Skin epidermis (tissue), 12 donors: ENCODE measurements at regions not wholly inside any gene's neighbourhood (a gene's known extent, or its start where the extent isn't known, plus 50 kb on each side); places are given as distances from the start of the nearest gene placed in this dataset.
"Not testable (repeated sequence)": the region's sequence is repeated elsewhere in the genome, so short reads cannot be mapped to it uniquely, and the experiment has no call there.

Experiments used
- H3K27ac ChIP-seq, 21 experiments: fragments of 200-600 bp; sonication (generic) in 11 of 21; one replicate each; pipeline ENCODE4 v1.5.0; 2020; ENCODE audit warnings: mild to moderate bottlenecking in 3 of 21, inconsistent platforms in 2 of 21, moderate library complexity in 2 of 21
- H3K4me3 ChIP-seq, 7 experiments: fragments of 200-600 bp; sonication (generic) in 2 of 7; one replicate each; pipeline ENCODE4 v1.5.0; 2020; ENCODE audit warnings: inconsistent platforms in 2 of 7, mild to moderate bottlenecking in 2 of 7, moderate library complexity in 1 of 7

DNA sequence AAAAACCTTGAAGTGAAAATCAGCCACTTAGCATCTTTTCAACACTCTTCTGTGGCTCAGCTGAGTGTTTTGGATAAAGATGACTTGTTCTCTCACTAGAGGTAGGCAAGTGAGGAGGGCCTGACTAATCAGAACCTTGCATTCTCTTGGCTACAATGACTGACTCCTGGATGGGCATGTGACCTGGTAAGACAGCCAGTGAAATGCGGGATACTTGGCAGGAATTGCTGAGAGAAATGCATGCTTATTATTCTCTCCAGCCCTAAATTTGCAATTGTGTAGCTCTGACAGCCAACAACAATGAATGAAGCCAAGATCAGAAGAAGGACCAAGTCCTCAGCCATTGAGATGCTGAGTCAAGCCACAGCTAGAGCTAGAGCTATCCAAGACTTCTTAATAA lies 490.5 kb upstream of the ZNF608 start:
- Histone ChIP-seq H3K27ac (no peak overlapping the region), H3K4me3 (no peak overlapping the region)

DNA sequence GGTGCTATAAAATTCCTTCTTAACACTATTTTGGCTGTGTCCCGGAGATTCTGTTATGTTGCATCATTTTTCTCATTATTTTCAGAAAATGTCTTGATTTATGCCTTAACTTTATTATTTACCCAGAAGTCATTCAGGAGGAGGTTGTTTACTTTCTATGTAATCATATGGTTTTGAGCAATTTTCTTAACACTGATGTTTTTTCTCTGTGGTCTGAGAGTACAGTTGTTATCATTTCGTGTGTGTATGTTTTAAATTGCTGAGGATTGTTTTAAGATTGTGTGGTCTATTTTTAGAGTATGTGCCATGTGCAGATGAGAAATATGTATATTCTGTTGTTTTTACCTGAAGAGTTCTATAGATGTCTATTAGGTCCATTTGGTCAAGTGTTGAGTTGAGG lies 498.1 kb upstream of the ZNF608 start:
- H3K27ac ChIP-seq, result no peak overlapping the region
- H3K4me3 ChIP-seq, result no peak overlapping the region

DNA sequence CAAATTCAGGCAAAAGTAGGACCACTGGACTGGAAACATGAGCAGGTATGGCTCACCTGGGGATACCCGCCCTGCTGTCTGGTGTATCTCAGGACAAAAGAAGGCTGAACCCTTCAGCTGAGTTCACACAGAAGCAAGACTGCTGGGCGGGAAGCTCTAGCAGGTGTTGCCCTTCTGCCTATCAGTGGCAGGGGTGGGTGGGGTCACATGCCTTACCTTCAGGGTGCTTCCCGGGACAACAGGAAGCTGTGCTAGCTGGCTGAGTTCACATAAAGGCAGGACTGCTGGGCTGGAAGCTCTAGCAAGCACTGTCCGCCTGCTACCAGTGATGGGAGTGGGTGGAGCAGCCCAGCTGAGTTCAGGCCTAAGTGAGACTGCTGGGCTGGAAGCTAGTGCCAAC lies 498.8 kb upstream of the ZNF608 start:
- Histone ChIP-seq H3K4me3 (no peak overlapping the region), H3K27ac (no peak overlapping the region)

GRCh38 chr5:125249400-125249799 lies 503.0 kb upstream of the ZNF608 start:
- no peak overlapping the region for H3K27ac ChIP-seq

GRCh38 chr5:125251703-125252102 lies 505.3 kb upstream of the ZNF608 start:
- H3K4me3 ChIP-seq, result no peak overlapping the region
- no peak overlapping the region for H3K27ac ChIP-seq

More at GRCh38 chr5:125249400-125249799, 503.0 kb upstream of the ZNF608 start:
- no peak overlapping the region for H3K4me3 ChIP-seq

DNA sequence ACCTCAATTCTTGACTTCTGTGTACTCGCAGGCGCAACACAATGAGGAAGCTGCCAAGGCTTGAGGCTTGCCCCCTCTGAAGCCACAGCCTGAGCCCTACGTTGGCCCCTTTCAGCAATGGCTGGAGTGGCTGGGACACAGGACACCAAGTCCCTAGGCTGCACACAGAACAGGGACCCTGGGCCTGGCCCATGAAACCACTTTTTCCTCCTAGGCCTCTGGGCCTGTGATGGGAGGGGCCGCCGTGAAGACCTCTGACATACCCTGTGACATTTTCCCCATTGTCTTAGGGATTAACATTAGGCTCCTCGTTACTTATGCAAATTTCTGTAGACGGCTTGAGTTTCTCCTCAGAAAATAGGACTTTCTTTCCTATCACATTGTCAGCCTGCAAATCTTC lies 507.2 kb upstream of the ZNF608 start:
- H3K27ac ChIP-seq, H3K4me3 ChIP-seq: not testable (repeated sequence)

DNA sequence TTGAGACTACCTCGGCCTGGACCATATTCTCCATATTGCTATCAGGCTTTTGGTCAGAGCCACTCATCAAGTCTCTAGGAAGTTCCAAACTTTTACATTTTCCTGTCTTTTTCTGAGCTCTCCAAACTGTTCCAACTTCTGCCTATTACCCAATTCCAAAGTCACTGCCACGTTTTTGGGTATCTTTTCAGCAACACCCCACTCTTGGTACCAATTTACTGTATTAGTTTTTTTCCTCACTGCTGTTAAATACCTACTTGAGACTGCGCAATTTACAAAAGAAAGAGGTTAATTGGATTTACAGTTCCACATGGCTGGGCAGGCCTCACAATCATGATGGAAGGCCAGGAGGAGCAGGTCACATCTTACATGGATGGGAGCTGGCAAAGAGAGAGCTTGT lies 507.8 kb upstream of the ZNF608 start:
- Histone ChIP-seq H3K4me3 (no peak overlapping the region), H3K27ac (no peak overlapping the region)

GRCh38 chr5:125256296-125256695 lies 509.9 kb upstream of the ZNF608 start:
- H3K27ac ChIP-seq, result no peak overlapping the region
- H3K4me3 ChIP-seq, result no peak overlapping the region

DNA sequence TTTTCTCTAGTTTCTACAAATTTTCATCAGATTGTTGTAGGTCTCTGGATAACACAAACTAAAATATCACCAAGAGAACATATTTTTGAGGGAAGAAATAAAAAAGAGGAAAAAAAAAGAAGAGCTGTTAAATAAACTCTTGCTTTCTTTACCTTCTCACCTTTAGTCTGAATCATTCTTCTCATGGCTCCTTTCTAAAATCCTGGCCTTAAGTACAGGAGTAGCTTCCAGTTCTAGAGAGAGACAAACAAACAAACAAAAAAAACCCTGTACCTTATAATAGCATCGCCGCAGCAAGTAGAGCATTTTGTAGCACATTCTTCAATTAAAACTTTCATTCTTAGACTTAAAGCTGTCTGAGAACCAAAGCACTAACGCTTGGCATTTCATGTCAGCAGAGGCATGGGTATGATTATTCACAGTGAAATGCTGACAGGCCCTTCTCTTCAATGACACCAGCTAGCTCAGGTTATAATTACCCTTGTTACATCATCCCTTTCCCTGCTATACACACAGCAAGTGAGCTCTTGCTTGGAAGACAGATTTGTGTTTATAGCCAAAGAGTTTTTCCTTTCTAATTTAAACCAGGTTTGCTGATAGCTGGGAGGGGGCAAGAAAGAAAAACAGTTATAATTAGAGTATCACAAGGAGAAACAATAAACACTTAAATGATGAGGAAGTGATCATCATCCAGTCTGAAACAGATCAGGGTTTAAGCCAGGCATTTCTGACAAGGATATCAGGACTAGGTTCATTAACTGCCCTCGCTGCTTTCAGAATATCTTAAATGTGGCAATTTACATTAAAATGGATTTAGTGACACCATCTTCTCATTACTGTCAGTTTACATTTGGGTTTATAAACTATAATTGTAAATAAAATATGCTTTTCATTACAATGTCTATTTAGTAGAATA lies 510.9 kb upstream of the ZNF608 start:
- H3K4me3 ChIP-seq, result no peak overlapping the region
- H3K27ac ChIP-seq, result no peak overlapping the region

GRCh38 chr5:125257997-125258396 lies 511.6 kb upstream of the ZNF608 start:
- Histone ChIP-seq H3K4me3 (no peak overlapping the region), H3K27ac (no peak overlapping the region)

- no peak overlapping the region for H3K4me3 ChIP-seq
- H3K27ac ChIP-seq, result no peak overlapping the region
Observed at GRCh38 chr5:125258615-125259014, 512.2 kb upstream of the ZNF608 start.

- Histone ChIP-seq H3K27ac (no peak overlapping the region), H3K4me3 (no peak overlapping the region)
Observed at GRCh38 chr5:125261505-125262250, 515.2 kb upstream of the ZNF608 start.

DNA sequence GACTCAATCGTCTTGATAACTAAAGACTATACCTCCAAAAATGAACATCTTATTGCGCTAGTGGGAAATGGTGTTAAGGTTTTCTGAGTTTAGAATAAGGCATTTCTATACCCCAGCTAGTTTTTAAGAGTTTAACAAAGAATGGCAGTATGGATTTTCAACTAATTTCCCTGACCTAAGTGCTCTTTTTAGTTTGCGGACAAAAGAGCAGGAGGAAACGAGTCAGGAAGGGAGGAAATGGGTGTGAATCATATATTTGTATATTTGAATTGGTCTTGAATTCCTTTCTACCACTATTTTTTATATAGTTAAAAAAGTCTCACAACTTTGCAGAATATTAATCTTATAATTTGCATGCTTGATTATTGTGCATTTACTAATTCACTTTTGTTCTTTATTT lies 516.3 kb upstream of the ZNF608 start:
- no peak overlapping the region for H3K4me3 ChIP-seq
- H3K27ac ChIP-seq, result no peak overlapping the region

- H3K27ac ChIP-seq, result no peak overlapping the region
- no peak overlapping the region for H3K4me3 ChIP-seq
Observed at GRCh38 chr5:125263356-125263755, 516.9 kb upstream of the ZNF608 start.

DNA sequence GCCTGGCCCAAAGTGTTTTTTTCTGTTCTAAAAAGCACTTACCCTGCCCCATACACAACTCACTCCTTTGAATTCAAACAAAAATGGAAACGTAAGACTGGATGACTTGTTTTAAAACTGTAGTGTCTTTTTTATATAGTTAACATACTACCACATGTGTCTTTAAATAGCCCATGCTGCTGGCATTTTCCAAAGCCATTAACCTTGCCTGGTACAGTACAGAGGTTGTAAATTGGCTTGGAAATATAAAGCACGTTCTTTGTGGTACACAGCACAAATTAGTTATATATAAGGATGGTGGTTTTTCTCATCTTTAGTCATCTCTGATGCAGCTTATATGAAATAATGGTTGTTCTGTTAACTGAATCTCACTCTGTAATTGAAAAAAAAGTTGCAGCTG lies 519.7 kb upstream of the ZNF608 start:
- H3K27ac ChIP-seq, result no peak overlapping the region

GRCh38 chr5:125267636-125268248 lies 521.3 kb upstream of the ZNF608 start:
- no peak overlapping the region for H3K27ac ChIP-seq
- H3K4me3 ChIP-seq, result no peak overlapping the region

More for the DNA sequence above, 519.7 kb upstream of the ZNF608 start:
- H3K4me3 ChIP-seq, result no peak overlapping the region

- Histone ChIP-seq H3K27ac (no peak overlapping the region), H3K4me3 (no peak overlapping the region)
Observed at GRCh38 chr5:125269926-125270325, 523.5 kb upstream of the ZNF608 start.

- Histone ChIP-seq H3K4me3 (no peak overlapping the region), H3K27ac (no peak overlapping the region)
Observed at GRCh38 chr5:125272357-125272756, 525.9 kb upstream of the ZNF608 start.

DNA sequence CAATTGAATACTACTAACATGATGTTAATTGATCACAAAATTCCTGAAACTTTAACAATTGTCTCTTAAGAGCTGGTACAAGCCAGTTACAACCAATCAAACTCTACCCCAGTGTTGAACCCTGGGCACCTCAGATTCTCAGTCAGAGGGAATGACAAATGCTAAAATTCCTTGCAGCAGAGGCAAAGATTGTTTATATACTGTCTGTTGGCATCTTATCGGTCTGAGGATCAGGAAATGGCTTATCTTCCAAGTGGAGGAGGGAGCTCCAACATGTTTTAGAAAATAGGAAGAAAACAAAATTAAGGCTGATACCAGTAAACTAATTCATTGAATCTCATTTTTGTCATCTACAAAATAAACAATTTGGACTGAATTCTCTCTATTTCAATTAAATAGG lies 527.8 kb upstream of the ZNF608 start:
- H3K27ac ChIP-seq, result no peak overlapping the region
- no peak overlapping the region for H3K4me3 ChIP-seq

DNA sequence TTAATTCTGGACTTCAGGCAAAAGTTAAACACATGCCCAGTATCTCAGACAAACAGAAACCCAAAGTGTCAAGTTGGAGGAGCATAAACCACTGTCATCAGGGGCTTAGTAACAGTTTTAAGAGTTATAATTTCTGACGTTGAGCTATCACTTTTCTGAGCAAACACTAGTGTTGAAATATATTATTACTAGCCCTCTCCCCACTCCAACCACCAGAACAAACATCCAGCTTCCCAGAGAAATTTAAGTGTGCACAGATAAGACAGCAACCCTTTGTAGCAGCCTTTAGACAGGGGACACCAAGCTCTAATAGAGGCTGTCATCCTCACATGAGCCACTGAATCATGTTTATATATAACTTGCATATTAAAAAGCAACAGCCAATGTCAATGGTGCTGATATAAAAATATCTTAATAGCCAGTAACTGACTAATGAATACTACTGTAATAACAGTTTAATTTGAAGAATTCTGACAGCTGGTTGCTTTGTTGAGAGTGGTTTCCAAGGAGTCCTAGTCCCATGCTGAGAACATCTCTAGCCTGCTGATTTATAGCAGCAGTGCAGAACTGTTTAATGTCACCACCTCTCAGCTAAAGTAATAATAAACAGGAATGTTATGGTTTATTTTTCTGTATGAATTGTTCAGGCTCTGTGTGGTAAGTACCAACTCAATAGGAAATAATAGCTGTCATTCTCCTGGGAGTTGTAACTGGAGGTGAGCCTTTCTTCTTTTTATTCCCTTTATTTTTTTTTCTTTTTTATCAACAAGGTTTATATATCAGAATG lies 528.7 kb upstream of the ZNF608 start:
- H3K4me3 ChIP-seq, result no peak overlapping the region
- no peak overlapping the region for H3K27ac ChIP-seq
